AG10803 (cell line): ENCODE measurements at regions not wholly inside any gene's neighbourhood (a gene's known extent, or its start where the extent isn't known, plus 50 kb on each side); places are given as distances from the start of the nearest gene placed in this dataset.

Experiments
- DNase-seq: peaks from one replicate; pipeline ENCODE4 v3.0.0; 2010; ENCODE audit warnings: low read depth
- H3K4me3 ChIP-seq: 2 replicates; pipeline ENCODE4 v1.5.1; 2011; ENCODE audit warnings: mild to moderate bottlenecking, low read length, control low read depth
- TF ChIP-seq, protein P1 (sequence below): conservative IDR thresholded peaks from 2 replicates; pipeline ENCODE4 v1.5.1; 2011; ENCODE audit warnings: mild to moderate bottlenecking, low read length, control low read depth, inconsistent platforms

- TF ChIP-seq, protein P1, sequence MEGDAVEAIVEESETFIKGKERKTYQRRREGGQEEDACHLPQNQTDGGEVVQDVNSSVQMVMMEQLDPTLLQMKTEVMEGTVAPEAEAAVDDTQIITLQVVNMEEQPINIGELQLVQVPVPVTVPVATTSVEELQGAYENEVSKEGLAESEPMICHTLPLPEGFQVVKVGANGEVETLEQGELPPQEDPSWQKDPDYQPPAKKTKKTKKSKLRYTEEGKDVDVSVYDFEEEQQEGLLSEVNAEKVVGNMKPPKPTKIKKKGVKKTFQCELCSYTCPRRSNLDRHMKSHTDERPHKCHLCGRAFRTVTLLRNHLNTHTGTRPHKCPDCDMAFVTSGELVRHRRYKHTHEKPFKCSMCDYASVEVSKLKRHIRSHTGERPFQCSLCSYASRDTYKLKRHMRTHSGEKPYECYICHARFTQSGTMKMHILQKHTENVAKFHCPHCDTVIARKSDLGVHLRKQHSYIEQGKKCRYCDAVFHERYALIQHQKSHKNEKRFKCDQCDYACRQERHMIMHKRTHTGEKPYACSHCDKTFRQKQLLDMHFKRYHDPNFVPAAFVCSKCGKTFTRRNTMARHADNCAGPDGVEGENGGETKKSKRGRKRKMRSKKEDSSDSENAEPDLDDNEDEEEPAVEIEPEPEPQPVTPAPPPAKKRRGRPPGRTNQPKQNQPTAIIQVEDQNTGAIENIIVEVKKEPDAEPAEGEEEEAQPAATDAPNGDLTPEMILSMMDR = no peak
- H3K4me3 ChIP-seq = no peak overlapping the region
- DNase-seq = peak; percentile 20
Observed at GRCh38 chr5:72015103-72015548, 92.1 kb upstream of the MAP1B start.

DNA sequence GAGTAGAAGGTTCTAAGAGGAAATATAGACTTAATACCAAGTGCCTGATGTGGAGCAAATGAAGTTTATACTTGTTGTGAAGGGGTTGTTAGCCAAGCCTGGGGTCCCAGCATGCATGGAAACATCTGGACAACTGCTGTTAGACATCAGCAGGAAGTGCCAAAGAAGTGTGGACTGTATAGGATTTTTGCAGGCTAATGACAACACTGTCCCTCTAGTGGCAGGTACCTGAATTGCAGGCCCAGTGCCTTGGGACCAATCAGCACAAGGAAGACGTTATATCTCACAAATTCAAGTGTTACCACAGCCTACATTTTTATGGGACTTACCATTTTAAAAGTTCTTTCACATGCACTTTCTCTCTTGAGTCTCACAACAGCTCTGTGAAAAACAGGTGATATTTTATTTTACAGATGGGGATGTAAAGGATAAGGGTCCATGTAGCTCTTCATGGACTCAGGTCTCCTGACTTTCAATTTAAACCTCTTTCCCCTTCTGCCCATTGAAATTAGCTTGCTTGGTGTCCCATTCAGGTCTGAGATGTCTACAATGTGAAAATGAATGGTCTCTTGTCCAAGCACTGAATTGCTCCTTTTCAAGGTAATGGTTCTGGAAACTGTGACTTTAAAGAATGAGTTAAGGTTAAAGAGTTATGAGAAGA lies 89.0 kb upstream of the MAP1B start:
- peak; percentile 27 for DNase-seq
- H3K4me3 ChIP-seq = no peak overlapping the region
- TF ChIP-seq, protein P1 = peak; percentile 90

DNA sequence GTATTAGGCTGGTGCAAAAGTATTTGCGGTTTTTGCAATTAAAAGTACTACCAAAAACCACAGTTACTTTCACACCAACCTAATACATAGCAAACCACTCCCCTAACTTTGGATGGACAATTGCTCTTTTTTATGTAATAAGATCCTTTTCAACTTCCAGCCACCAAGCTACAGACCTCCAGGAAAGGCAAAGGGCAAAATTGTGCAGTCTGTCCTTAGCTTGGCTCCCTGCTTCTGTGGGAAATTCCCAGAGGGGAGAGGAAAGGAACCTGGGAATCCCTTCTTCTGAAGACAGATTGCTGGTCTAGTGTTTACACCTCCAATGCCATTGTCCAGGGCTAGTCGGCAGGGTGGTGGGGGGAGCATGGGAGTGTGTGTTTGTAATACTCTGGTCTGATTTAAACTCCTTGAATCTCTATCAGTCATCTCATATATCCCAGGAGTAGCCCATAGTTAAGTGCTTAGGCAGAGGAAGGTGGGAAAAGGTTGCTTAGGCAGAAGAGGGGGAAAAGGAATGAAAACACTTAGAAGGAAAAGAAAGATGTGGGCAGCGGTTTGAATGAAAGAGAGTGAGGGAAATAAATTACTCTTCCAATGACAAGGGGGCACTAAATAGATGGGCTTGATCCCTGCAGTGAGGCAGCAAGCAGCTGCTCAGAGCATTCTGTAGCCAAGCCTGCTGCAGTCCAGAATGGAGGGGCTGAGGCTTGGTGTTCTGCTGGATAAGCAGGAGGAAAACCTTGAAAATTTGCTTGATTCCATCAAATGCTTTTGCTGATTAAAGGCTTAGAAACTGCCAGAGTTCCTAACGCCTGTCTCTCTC lies 86.9 kb upstream of the MAP1B start:
- H3K4me3 ChIP-seq = no peak overlapping the region
- TF ChIP-seq, protein P1 = no peak
- no peak for DNase-seq

DNA sequence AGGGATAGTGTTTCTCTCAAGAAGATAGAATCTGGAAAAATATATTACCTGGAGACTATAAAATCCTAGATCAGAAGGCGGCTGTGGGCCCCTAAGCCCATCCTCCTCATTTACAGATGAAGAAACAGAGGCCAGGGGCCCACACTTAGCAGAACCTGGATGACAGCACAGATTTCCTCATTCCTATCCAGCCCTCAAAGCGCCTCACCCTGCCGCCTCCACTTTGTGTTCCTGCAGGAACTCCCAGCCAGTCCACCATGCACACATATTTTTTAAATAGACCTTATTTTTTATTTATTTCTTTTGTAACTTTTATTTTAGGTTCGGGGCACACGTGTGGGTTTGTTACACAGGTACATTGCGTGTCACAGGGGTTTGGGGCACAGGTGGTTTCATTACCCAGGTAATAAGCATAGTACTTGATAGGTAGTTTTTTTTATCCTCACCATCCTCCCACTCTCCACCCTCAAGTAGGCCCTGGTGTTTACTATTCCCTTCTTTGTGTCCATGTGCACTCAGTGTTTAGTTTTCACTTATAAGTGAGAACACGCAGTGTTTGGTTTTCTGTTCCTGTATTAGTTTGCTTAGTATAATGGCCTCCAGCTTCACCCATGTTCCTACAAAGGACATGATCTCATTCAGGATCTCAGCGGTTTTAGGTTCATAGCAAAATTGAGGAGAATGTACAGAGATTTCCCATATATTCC lies 85.5 kb upstream of the MAP1B start:
- no peak overlapping the region for H3K4me3 ChIP-seq
- no peak for DNase-seq
- TF ChIP-seq, protein P1 = no peak

GRCh38 chr5:72028382-72028781 lies 78.9 kb upstream of the MAP1B start:
- DNase-seq = no peak
- H3K4me3 ChIP-seq = no peak overlapping the region
- TF ChIP-seq, protein P1 = no peak

GRCh38 chr5:72030237-72030636 lies 77.0 kb upstream of the MAP1B start:
- DNase-seq = no peak
- no peak overlapping the region for H3K4me3 ChIP-seq
- TF ChIP-seq, protein P1 = no peak
